Inferior parietal cortex (tissue), 1 donor: ENCODE measurements at regions not wholly inside any gene's neighbourhood (a gene's known extent, or its start where the extent isn't known, plus 50 kb on each side); places are given as distances from the start of the nearest gene placed in this dataset.
"Not testable (repeated sequence)": the region's sequence is repeated elsewhere in the genome, so short reads cannot be mapped to it uniquely, and the experiment has no call there.

Source experiments
- DNase-seq: peaks from one replicate; pipeline ENCODE4 v3.0.0-alpha.2; 2016; ENCODE audit errors: extremely low spot score

DNA sequence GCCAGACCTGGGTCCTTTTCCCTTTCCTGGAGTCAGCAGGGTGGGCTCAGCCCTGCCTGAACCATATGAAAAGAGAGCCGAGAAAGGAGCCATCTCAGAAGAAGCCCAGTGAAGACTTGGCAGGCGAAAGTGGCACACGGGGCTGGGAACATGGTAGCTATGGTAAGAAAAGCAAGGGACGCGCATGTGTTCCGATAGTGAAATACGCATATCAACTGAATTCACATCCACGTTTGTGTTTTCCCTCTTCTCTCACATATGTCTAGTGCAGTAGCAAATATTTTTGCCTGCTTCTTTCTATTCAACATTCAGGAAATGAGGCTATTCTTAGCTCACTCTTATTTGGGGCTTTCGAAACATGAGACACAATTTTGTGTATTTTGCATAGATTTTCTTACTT, 54.1 kb upstream of the PEG3 start:
- DNase-seq, result no peak

DNA sequence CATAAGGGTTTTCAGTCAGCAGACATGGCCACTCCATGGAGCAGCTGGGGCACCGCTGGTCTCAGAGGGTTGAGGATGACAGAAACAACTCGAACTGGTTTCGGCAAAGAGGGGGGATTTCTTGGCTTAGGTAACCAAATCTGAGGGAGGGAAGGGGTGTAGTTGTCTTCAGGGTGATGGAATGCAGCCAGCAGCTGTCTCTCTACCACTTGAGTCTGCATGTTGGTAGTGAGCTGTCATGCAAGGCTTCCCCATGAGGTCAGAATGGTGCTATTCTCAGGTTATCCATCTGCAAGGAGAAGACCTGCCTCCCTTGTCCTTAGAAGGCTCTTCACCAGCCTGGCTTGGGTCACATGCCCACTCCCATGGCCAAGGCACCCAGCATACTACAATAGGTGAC, 55.6 kb upstream of the PEG3 start:
- DNase-seq, result no peak

DNA sequence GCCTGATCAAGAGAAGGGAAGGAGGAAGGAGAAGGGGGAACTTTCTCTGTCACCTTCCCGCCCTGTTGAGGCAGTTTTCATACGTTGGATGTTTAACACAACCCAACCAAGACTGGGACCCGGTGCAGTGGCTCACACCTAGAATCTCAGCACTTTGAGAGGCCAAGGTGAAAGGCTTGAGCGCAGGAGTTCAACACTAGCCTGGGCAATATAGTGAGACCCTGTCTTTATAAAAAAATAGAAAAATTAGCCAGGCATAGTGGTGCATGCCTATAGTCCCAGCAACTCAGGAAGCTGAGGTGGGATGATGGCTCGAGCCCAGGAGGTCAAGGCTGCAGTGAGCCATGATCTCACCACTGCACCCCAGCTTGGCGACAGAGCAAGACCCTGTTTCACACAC, 59.4 kb upstream of the PEG3 start:
- no peak for DNase-seq

GRCh38 chr19:56900573-56901097, 60.1 kb upstream of the PEG3 start:
- peak; percentile 10 for DNase-seq

GRCh38 chr19:56905631-56906150, 65.2 kb upstream of the PEG3 start:
- no peak for DNase-seq

DNA sequence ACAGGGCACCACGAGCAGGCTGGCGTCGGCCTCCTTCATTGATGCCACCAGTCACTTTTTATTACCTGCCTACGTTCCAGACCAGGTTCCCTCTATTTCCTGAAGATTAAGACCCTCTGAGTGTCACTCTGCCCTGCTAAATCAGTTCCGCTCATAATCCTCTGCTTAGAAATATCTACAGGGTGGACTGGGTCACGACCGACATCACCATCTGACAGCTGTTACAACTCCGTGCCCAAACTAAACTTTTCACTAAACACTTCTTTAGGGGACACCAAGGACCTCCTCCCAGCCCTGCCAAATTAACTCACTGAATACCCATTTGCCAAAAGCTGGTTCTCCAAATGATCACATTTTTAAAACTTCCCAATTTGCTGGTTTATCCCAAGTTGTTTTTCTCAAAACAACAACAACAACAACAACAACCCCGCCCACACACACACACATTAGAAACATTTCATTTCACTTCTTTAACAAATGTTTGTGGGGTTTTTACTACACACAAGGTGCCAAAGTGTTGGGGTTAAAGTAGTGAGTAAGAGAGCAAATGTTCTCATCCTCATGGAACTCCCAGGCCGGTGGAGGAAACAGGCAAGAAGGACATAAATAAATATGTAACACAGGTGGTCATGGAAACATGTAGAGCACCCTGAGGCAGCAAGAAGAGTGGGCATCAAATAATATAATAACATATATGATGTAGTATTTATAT, 72.0 kb upstream of the PEG3 start:
- DNase-seq, result no peak

- not testable (repeated sequence) for DNase-seq
These were observed 72.6 kb upstream of the PEG3 start for GRCh38 chr19:56913113-56913455.

GRCh38 chr19:56916528-56916927, 76.0 kb upstream of the PEG3 start:
- DNase-seq, result no peak

- DNase-seq, result peak; percentile 10
These were observed 77.0 kb upstream of the PEG3 start for GRCh38 chr19:56917529-56917928.

DNA sequence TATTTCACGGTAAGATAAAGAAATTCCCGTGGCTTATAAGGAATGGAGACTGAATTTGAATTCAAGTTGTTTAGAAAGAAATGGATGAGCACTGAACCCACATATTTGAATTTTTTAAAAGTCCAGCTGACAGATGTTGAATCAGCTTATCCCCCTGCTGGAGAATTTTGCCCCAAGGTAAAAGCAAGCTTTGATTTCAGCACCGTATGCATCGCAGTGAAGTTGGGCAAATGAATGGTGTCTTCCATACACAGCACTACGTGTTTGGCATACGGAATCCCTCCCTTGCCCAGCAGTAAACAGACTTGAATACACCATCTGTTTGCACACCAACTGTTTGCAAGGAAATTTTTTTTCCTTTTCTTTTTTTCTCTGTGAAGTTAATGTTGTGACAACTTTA, 77.5 kb upstream of the PEG3 start:
- peak; percentile 21 for DNase-seq

DNA sequence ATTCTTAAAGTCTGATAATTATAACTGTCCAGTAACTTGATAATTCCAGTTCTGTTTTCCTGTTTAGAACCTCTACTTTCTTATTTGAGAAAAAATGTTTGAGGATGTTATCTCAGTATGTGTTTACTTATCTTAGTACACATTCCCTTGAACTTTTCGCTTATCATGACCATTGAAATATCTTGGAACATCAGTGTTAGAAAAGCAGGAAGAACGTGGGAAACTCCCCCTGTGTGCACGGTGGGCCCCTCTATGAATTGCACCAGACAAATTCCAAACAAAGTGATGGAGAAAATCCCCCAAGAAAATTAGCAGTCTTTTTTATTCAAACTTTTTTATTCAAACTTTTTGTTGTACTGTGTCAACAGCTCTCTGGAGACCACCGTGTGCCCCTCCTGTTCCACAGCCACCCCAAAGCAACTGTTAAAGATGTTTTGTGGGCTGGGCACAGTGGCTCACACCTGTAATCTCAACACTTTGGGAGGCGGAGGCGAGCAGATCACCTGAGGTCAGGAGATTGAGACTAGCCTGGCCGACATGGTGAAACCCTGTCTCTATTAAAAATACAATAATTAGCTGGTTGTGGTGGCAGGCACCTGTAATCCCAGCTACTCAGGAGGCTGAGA, 78.3 kb upstream of the PEG3 start:
- DNase-seq, result no peak

DNA sequence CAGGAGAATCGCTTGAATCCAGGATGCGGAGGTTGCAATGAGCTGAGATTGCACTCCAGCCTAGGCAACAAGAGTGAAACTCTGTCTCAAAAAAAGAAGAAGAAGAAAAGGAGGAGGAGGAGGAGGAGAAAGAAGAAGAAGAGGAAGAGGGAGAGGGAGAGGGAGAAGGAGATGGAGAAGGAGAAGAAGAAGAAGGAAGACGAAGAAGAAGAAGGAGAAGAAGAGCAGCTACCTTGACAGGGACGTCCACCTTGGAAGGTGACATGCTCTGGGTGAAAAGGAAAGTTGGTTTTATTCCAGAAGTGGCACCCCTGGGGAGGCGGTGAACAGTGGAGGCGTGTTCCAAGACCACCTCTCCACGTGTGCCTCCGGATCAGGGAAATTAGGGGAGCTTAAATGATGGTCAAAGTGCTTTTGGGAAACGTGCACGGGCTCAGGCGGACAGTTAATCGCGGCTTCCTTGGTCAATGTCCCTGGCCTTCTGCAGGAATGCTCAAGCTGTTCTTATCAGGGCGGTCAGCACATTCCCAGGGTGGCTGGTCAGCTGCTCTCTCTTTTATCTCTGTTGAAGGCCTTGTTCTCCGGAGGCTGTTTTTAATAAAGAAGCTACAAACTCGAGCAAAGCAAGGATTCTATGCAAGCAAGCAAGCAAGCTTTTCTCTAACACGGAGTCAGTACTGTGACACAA, 78.9 kb upstream of the PEG3 start:
- DNase-seq, result no peak

DNA sequence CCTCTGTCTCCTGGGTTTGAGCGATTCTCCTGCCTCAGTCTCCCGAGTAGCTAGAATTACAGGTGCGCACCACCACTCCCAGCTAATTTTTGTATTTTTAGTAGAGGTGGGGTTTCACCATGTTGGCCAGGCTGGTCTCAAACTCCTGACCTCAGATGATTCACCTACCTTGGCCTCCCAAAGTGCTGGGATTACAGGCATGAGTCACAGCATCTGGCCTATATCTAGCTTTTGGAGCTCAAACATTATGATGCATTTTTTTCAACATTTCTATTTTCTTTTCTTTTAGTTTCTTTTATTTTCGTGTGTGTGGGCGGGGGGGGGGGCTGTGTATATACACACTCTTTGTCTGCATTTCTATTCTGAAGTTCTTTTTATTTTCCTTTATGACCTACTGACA, 85.6 kb upstream of the PEG3 start:
- DNase-seq, result not testable (repeated sequence)

GRCh38 chr19:56927294-56927693, 86.8 kb upstream of the PEG3 start:
- no peak for DNase-seq

- no peak for DNase-seq
These were observed 87.3 kb upstream of the PEG3 start for GRCh38 chr19:56927791-56928207.

GRCh38 chr19:56930647-56931535, 90.4 kb upstream of the PEG3 start:
- DNase-seq, result no peak

DNA sequence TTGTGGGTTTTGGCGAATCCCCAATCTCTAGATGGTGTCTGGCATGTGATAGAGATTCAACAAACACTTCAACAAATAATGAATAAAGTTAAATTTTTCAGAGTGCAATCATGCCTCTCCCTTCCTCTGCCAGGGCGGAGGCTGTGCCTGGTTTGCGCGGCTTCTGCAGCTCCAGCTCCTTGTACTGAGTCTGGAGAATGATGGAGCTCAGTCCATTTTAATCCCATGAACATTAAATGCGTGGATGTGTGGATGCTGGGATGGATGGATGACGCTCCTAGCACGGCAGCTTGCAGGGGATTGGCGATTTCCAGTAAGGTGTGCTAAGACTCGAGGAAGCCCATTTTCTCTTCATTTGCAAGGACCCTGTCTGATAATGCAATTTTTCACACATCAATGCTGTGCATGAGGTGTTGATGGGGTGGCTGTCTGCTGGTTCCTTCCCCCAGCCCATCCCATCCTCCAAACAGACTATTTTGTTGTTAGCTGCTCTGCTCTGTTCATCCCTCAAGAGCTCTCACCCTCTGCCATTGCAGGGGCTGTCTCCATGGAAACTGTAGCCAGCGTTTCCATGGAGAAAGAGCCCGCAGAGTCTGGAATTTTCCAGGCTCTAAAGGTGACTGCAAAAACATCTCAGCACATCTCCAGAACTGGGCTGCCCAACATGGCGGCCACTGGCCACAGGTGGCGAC, 92.6 kb upstream of the PEG3 start:
- peak; percentile 61 for DNase-seq

DNA sequence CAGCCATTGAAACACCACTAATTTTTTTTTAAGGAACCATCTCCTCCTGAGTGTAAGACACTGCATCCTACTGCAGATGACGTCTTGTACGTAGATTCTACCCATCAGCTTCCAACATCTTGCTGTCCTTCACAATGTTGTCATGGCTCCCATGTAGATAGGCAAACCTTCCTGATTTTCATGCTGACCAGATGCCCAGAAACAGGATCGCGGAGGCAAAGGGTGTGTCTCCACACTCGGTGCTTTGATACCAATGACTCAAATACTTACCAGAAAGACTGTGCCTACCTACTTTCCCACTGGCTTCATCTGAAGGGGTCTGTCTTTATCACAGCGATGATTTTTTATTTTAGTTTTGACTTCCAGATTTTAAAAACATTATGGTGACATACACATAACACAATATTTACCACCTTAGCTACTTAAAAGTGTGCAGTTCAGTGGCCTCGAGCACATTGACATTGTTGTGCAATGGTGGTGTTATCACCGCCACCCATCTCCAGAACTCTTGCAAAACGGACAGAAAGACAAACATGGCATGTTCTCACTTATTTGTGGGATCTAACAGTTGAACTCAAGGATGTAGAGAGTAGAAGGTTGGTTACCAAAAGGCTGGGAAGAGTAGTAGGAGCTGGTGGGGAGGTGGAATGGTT, 94.0 kb upstream of the PEG3 start:
- DNase-seq, result no peak

DNA sequence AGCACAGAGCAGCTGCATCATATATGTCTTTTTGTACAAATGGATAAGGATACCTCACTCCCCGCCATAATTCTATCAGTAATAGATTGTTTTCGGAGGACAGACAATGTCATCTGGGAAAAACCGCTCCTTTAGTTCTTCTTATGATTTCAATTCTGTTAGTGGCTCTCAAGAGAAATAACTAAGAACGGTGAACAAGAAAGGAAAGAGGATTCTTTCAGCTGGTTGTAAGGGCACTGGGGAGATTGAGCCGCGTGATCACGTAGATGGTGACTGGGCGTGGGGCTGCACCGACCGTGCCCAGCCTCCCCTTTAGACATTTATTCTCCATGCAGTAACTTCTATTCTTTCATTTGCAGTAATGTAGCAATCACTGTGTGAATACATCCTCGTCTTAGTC, 99.4 kb upstream of the PEG3 start:
- no peak for DNase-seq

DNA sequence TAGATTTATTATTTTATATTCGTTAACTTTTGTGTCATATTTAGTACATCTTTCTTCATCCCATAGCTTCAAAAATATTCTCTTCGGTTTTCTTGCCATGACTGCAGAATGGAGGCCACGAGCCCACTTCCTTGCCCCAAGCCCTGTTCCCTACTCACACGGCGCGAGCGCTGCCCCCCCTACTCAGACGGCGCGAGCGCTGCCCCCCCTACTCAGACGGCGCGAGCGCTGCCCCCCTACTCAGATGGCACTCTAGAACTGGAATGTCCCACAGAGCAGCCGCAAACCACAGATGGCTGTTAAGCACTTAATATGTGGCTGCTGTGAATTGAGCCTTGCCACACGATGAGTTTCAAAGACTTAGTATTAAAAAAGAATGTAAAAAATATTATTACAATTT, 102.2 kb upstream of the PEG3 start:
- DNase-seq, result no peak

DNA sequence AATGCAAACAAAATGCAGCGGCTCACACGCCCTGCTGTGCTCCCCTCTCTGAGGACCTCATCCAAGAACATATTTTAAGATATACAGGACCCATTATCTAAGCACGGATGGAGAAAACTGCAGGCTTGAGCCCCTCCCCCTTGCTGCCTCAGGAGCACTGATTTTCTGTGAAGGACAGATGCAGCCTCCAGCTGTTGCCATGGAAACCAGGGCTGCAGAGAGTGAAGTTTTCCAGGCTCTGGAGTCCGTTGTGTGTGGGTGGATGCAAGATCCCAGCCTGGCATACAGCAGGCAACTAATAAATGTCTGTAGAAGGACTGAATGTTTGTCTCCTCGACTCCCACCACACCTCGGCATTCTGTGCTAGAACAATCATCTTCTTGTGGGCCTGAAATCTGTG, 105.6 kb upstream of the PEG3 start:
- DNase-seq, result peak; percentile 72
